AG08396 (cell line): ENCODE measurements at regions not wholly inside any gene's neighbourhood (a gene's known extent, or its start where the extent isn't known, plus 50 kb on each side); places are given as distances from the start of the nearest gene placed in this dataset.

Experiments
- DNase-seq: peaks from one replicate; pipeline ENCODE4 v3.0.0; 2012; ENCODE audit warnings: low spot score, mixed read lengths

DNA sequence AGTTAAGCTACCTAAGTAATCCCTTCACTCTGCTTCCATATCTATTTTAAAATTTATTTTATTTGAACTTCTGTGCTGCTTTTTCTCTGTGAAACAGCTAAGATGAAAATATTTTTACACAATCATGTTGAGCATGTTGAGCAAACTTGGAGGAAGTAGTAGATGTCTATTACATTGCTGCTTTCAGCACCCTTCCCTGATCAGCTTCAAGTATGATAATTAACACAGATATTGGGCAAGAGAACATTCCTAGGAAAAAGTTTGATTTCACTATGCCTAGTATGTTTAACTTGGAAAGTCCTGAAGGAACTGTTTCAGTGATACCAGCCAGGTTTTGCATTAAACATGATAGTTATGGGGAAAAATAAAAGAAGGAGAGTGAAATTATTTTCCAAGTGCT, 283.6 kb downstream of the ELAVL2 start:
- DNase-seq, result no peak

DNA sequence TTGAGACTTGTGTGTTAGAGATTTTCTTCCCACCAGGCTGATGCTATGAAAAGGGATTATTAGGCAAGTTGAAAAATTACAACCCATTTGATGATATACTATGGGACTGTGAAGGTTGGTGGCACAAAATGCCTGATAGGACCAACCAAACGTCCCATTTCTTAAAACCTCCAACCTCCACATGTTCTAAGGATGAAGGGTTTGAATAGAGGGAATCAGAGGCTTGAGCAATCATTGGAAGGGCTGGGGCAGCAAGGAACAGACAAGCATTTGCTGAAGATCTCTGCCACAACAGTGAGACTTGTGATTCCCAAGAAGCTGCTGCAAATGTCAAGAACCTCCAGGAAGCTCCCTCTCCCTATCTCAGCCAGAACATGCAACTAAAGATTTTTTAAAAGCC, 283.1 kb downstream of the ELAVL2 start:
- DNase-seq, result no peak

DNA sequence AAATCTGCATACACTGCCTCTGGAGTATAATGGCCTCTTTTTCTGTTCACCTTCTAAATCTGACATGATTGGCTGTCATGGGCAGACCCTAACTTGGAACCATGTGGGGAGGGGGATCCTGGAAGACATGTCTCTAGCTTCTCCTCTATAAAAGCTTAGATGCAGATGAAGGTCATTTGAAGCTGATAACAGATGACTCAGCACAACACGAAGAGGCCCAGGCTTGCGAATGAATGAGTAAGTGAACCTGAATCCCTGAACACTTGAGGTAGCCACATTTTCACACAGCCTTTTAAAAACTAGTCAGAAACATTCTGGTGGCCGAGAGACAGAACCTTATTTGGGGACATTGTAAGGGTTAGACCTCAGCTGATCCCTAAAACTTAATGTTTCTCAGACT, 282.6 kb downstream of the ELAVL2 start:
- no peak for DNase-seq

DNA sequence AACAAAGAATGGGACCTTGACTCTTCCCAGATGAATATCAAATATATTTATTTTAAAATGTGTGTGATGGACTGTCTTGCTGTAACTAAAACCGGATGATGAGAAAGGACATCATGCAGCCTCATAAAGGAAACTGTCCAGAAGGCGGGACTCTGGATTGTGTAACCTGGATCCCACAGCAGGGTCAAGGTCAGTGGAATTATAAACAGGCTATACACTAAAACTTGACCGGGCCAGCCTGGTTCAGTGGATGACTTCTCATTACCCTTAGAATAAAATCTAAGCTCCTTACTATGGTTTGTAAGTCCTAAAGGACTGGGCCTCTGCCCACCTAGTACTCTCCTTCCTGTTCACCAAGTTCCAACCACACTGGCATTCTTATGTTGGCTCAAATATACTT, 280.3 kb downstream of the ELAVL2 start:
- DNase-seq, result no peak

DNA sequence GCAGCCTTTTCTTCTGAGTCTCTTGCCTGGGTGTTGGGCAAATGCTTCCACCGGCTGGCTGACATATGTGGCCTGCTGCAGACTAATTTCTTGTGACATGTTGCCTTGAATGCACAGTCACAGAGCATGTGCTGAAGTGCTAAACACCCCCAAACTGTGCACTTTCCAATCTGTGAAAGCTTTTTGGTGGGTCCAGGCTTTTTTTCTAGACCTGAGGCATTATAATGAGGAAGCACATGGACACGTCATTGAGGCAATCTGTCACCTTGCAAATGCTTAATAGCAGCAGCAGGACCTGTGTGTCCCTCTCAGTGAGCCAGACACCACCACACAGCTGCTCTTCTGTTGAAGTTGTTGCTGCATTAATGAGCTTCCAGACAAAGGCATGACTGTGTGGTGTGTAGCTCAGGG, 274.7 kb downstream of the ELAVL2 start:
- no peak for DNase-seq

DNA sequence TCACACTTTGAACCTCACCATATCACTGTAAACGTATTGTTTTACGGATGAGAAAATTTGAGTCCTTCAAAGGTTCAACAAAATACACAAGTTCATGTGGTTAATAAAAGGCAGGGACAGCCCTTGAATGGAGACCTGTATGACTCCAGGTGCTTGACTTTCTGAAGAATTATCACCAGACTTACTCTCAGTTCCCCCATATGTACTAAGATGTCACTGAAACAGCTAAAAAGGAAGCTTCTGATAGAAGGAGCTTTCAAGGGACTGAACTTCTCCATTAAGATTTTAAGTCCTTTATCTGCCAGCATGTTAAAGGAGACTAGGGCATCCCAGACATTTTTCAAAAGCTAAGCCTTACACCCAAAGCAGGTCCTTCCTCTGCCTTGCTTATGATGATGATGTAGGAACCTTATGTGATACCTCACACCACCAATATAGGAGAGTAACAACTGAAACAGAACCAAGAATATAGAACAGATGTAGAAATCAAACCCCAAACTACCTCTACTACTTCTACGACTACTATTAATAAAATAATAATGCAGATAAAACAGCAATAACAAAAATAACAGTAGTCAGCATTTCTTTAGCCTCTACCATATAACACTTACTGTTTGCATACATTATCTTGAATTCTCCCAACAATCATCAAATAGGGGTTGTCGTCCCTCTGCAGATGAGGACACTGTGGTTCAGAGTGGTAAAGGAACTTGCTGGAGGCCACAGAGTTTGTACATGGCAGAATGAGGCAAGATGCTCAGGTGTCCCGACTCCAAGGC, 273.9 kb downstream of the ELAVL2 start:
- DNase-seq, result no peak

DNA sequence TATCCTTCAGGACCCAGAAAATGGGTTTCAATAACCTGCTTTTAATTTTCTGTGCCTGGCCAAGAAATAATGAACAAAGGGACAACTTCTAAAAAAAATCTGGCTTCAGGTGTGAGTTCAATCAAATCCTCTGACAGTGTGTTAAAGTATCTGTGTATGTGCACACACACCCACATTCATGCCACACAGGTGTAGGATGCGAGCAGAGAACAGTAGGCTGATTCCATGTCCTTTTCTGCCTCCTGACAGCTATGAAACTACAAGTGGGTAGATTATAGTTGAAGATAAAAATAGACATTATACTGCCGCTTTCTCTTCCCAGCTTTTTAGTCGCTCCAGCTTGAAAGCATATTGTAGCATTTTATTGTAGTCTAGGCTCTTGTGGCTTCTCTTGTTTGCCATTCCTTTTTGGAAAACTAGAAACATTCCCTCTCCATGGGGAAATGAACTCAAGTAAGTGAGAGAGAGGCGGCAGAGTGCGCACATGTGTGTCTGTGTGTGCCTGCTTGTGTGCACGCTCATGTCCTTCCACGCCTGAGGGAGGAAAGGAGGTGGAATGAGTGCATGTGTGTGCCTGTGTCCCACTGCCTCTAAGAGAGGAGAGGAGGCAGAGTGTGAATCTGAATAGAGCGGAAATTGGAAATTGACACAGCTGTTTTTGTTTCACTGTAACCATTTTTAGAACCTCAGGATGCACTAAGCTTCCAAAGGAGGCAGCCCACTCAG, 273.0 kb downstream of the ELAVL2 start:
- no peak for DNase-seq

DNA sequence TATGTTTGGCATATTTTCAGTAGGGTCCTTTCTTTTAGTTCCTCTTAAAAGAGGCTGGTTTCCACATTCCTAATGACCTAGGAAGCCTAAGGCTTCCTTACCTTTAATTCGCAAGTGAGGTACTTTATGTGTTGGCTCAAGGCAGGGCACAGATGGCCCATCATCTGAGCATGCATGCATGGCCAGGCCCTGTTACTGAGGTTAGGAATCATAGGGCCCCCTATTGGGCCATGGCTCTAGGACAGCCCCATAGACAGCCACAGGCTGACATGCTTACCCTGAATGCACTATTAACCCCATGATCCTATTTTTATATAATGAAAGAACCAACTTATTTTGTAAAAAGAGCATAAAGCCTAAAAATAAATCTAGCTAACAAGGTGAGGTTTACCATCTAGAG, 271.4 kb downstream of the ELAVL2 start:
- no peak for DNase-seq

DNA sequence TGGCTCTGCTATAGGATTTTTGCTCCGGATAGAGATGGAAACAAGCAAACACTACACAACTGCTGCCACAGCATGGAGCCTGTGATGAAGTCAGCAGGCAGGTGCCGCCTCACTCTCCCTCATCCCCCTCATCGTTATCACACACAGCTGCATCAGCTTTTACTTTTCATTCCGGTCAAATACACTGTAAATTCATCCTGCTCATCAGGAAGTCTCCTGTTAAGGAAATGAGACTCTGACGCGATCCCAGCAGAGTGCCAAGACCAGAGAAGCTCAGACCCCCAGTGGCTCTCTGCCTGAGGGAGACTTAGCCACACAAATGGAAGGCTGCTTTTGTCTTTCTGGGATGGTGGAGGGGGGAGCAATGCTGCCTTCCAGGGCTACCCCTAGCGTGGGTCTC, 270.2 kb downstream of the ELAVL2 start:
- no peak for DNase-seq

DNA sequence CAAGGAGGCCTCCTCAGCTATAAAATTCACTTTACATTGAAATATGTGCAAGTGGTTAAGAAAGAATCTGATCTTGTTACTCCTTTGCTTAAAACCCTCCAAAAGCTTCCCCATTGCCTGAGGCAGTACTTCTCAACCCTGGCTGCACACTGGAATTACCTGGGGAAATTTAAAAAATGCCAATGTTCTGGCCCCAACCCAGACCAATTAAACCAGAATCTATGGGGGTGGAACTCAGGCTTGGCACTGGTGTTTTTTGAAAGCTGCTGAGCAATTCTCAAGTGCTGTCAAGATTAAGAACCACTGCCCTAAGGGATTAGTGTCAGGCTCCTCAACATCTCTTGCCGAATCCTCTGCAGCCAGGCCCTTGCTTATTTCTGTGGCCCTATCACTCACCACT, 269.6 kb downstream of the ELAVL2 start:
- no peak for DNase-seq

DNA sequence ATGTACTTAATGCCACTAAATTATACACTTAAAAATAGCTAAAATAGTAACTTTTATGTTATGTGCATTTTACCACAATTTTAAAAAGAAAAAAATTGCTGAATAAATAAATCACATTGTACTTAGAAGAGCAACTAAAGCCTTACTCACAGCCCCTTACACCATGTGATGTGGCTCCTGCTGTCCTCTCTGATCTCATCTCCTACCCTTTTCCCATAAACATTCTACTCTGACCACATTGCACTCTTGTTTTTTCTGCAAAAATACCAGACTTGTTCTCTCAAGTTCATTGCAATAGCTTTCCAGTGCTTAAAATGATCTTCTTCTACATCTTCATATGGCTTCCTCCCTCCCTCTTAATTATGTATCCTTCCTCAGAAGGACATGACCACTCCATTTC, 268.4 kb downstream of the ELAVL2 start:
- no peak for DNase-seq

DNA sequence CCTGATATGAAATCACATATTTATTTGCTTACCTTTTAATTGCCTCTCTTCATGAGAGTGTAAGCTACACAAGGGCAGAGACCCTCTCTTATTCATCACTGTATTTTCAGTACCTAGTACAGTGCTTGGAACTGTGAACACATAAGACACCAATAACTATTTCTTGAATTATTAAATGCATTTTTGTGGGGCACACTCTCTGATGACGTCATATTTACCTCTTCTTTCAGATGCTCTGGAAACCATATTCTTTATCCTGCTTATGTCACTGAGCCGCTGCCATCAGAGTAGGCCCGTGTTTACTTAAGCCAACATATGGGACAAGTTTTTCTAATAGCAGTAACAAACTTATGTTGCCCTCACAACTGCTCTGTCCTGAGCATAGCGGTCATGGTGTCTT, 266.5 kb downstream of the ELAVL2 start:
- DNase-seq, result no peak

DNA sequence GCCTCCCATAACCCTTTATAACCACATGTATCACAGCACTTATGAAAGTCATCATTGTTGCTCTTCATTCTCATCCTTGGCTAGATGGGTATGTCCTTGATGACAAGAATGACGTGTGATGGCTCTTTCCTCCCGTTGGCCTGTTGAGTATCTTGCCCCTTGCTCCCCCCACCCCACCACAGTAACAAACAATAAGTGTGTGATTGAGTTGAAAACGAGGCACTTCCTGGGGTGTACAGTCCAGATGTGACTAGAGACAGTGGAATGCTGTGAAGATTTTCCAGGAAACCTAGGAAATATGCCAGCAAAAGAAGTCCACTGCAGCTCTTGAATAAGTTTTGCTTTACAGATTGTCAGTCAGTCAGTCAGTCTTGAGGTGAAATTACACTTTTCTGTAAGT, 262.5 kb downstream of the ELAVL2 start:
- no peak for DNase-seq

DNA sequence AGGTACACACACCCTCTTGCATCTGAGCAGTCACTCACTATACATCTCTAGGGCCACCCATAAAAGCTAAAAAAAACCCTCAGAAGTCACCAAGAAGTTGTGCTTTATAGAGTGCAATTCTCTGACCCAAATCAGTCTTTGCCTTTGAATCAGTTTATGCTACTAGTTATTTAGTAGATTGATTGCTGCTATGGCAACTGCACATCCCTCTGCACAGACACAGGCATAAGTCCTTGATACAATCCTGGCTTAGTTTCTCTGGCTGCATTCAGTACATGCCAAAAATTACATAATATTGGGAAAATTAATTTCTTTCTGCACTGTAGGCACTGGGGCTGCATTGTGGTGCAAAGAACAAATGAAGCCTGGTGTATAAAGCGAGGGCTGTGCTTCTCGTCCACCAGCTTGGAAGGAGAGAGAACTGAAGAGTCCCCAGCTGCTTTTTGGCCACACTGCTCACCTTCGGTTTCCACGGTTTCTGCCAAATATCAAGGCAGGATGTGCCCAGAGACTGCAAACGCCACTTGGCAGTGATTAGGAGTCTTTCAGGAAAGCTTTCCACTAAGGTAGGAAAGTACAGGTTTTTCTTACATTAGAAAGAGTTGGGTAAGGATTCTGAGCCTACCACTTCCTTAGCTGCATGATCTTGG, 258.4 kb downstream of the ELAVL2 start:
- no peak for DNase-seq

DNA sequence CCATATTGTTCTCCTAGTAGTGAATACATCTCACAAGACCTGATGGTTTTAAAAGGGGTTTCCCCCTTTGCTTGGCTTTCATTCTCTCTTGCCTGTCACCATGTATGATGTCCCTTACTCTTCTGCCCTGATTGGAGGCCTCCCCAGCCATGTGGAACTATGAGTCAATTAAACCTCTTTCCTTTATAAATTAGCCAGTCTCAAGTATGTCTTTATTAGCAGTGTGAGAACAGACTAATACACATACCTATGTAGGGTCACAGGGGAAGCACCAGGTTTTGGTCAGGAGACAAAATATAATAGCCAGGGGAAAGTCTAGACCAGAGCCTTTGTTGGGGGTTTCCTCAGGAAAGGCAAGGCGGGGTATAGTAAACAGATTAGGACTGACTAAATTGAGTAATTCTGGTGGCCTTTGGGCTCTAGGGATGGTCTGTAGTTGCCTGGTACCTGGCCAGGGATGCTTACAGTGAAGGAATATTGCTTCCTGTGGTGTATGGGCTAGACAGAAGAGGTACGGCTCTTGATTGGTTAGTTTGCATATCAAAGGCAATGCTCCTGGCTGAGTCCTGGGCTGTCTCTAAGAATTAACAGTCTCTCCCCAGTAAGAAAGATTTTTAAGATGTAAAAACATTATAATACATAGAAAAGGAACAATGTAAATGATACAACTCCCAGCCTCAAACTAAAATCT, 254.5 kb downstream of the ELAVL2 start:
- no peak for DNase-seq

DNA sequence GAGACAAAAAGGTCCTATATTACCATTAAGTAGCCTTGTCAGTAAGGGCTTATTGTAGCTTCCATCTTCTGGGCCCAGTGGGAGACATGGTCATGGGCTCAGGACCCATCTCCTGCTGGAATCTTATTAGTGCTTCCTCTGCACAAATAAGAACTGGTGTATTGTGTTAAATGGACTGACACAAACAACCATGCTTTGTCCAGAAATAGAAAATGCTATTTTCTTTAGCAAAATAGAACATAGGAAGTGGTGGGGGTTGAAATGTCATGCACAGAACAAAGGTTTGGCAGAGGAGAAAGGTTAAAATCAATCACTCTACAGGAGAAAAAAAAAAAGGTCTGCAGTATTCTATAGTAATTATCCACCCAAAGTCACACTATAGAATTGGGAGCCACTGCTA, 252.2 kb downstream of the ELAVL2 start:
- no peak for DNase-seq

DNA sequence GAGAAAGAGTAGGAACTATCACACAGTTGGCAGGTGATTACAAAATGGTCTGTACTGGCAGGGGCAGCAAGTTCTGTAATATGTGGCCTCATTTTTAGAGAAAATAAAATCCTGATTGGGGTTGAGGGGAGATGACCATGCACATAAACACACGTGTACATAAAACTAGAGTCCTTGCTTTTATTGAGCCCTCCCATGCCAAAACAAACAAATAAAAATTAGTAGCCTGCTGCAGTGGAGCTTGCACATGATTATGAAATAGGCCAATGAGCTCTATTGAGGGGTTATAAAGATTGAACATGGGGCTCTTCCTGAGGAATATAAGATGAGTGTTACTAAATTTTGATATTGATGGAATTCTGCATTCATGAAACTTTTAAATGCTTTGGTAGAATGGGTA, 248.4 kb downstream of the ELAVL2 start:
- no peak for DNase-seq

DNA sequence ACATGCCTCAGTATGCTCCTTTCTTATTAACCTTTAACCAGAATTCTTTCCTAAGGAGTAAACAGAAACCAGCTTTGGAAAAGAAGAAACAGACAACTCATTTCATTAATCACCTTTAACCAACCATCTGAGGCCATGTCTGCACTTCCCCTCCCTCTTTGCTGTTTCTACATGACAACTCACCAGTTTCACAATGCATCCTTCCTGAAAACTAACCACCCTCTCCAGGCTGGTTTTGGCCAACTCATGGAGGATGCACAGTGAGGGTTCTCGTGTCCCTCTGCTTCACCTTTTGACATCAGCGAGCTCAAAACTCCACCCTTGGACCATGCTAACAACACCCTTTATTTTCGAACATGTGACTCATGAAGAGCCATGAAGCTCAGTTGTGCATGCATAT, 244.1 kb downstream of the ELAVL2 start:
- DNase-seq, result no peak

DNA sequence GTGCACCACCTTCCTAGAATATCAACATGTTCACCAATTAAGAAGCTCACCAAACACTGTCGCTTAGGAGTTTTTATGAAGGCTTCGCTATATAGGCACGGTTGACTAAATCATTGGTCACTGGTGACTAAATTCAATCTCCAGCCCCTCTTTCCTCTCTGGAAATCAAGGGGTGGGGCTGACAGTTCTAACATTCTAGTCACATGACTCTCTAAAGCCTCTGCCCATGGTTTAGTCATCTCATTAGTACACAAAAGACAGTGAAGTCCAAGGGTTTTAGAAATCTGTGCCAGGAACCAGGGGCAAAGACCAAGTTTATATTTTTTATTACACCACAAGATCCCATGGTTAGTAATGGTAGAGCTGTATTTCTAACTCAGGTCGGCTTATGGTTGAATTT, 243.2 kb downstream of the ELAVL2 start:
- DNase-seq, result no peak

DNA sequence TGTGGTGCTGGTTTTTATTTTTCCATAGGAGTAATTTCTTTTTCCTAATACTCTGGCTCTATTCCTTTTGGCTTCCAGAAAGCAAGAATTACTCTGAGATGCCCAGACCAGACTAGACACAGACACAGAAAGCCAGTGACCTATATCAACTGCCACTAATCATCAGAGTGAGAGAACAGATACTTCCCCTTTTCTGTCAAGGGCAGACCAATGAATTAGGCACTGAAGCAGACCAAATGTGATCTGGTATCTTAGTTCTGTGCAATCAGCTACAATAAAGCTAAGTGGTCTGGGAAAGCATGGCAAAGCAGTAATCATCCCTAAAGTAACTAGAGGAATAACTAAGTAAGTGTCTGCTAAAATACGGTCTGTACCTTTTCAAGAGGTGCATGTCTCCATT, 239.1 kb downstream of the ELAVL2 start:
- no peak for DNase-seq

DNA sequence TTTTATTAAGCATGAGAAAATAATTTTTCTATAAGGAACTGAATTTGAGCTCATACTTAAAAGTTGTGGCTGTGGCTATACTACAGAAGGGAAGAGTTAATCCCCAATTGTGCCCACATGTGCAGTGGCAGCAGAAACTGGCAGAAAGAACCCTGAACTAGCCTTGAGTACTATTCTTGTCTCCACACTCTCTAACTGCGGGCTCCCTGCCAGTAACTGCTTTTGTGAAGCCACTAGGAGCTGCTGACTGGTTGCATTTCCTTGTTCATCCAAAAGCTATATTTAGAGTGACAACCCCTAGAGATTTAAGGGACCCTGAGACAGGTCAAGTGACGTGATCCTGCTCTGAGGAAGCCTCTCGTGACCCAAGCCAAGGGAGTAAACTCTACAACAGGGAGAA, 238.6 kb downstream of the ELAVL2 start:
- no peak for DNase-seq

DNA sequence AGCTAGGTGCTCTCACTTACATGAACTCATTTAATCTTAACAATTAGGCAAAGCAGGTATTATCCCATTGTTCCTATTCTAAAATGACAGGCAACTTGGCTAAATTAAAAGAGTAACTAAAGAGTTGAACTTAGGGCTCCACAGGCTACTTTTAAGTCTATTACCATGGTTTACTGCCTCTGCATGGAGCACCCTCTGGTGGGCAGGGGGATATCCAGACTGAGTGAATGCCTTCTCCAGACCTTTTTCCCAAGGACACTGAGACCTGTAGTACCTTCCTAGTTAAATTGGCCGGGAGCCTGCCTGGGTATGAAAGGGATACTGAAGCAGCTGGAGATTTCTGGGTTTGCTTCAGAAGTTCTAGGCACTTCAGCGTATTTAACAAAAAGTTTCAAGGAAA, 238.1 kb downstream of the ELAVL2 start:
- DNase-seq, result no peak
